Tibial nerve (tissue), 4 donors: ENCODE measurements at regions not wholly inside any gene's neighbourhood (a gene's known extent, or its start where the extent isn't known, plus 50 kb on each side); places are given as distances from the start of the nearest gene placed in this dataset.
"Not testable (repeated sequence)": the region's sequence is repeated elsewhere in the genome, so short reads cannot be mapped to it uniquely, and the experiment has no call there.

ENCODE experiments used
- DNase-seq, 2 donors: peaks; one replicate each; pipeline ENCODE4 v3.0.0-alpha.2; 2019; ENCODE audit warnings: low spot score in 2 of 2
- H3K27ac ChIP-seq, 4 donors: fragments of 200-600 bp; sonication (generic) in 3 of 4; one replicate each; pipeline ENCODE4 v1.5.1; 2017 to 2019; ENCODE audit warnings: mild to moderate bottlenecking in 1 of 4
- H3K27me3 ChIP-seq, 2 donors: fragments of 200-600 bp; sonication (generic) in 1 of 2; one replicate each; pipeline versions ENCODE4 v1.5.1 to v1.6.0; 2017 to 2019
- H3K36me3 ChIP-seq, 3 donors: fragments of 200-600 bp; sonication (generic); one replicate each; pipeline ENCODE4 v1.5.1; 2018 to 2019
- H3K4me1 ChIP-seq, 4 donors: fragments of 200-600 bp; sonication (generic) in 3 of 4; one replicate each; pipeline ENCODE4 v1.5.1; 2017 to 2019
- H3K4me3 ChIP-seq, 4 donors: fragments of 200-600 bp; sonication (generic) in 3 of 4; one replicate each; pipeline ENCODE4 v1.5.1; 2017 to 2019; ENCODE audit warnings: mild to moderate bottlenecking in 1 of 4, moderate library complexity in 1 of 4
- H3K9me3 ChIP-seq, 4 donors: fragments of 200-600 bp; sonication (generic) in 3 of 4; one replicate each; pipeline ENCODE4 v1.5.1; 2017 to 2019
- CTCF ChIP-seq, 5 experiments: fragments of 200-600 bp in 3 of 5; fragments of 450-650 bp in 2 of 5; sonication (generic) in 3 of 5; IDR thresholded peaks; one replicate each; pipeline ENCODE4 v1.5.1; 2016 to 2019; ENCODE audit warnings: antibody characterized with exemption in 5 of 5, mild to moderate bottlenecking in 3 of 5, moderate library complexity in 2 of 5
- EP300 ChIP-seq, 2 donors: sonication (generic); formaldehyde crosslinking; IDR thresholded peaks; one replicate each; pipeline ENCODE4 v1.6.1; 2017; ENCODE audit warnings: antibody characterized with exemption in 2 of 2, mild to moderate bottlenecking in 1 of 2
- POLR2A ChIP-seq, 2 donors: fragments of 450-650 bp; IDR thresholded peaks; one replicate each; pipeline ENCODE4 v1.6.1; 2017; ENCODE audit warnings: antibody characterized with exemption in 2 of 2, mild to moderate bottlenecking in 2 of 2, moderate library complexity in 2 of 2
- WGBS, 2 donors: methylation state at CpG; one replicate each; pipeline ENCODE4 v1.1.5; 2018; 5-methylcytosine and 5-hydroxymethylcytosine counted together

GRCh38 chr10:34017281-34017680 is 682.8 kb upstream of the NRP1 start:
- H3K36me3 ChIP-seq = no peaks in the 10 kb centered on the region
- no peaks in the 10 kb centered on the region for H3K27me3 ChIP-seq
- no peak for DNase-seq
- TF ChIP-seq EP300 (IDR thresholded peaks at IDR 0.05) (no peak), CTCF (IDR thresholded peaks at IDR 0.05) (no peak), POLR2A (IDR thresholded peaks at IDR 0.05) (no peak)
- no peak overlapping the region for H3K4me3 ChIP-seq
- WGBS, 2 donors = 58 to 67% methylated on average over 1 of the region's 1 CpG
- no peaks in the 10 kb centered on the region for H3K4me1 ChIP-seq
- H3K9me3 ChIP-seq = no peaks in the 10 kb centered on the region
- H3K27ac ChIP-seq = no peak overlapping the region

GRCh38 chr10:34016576-34016975 is 682.1 kb upstream of the NRP1 start:
- no peak for TF ChIP-seq EP300 (IDR thresholded peaks at IDR 0.05)
- no peak for TF ChIP-seq CTCF (IDR thresholded peaks at IDR 0.05)
- TF ChIP-seq POLR2A (IDR thresholded peaks at IDR 0.05) = no peak
- Histone ChIP-seq H3K4me3 (no peak overlapping the region), H3K27ac (no peak overlapping the region), H3K9me3 (no peaks in the 10 kb centered on the region), H3K27me3 (no peaks in the 10 kb centered on the region), H3K36me3 (no peaks in the 10 kb centered on the region), H3K4me1 (no peaks in the 10 kb centered on the region)
- DNase-seq = no peak
- WGBS, 2 donors = 64 to 73% methylated on average over 2 of the region's 2 CpGs

GRCh38 chr10:34015700-34016099 is 681.2 kb upstream of the NRP1 start:
- H3K4me1 ChIP-seq = no peaks in the 10 kb centered on the region
- no peaks in the 10 kb centered on the region for H3K27me3 ChIP-seq
- no peak overlapping the region for H3K4me3 ChIP-seq
- no peak for DNase-seq
- no peaks in the 10 kb centered on the region for H3K9me3 ChIP-seq
- H3K36me3 ChIP-seq = no peaks in the 10 kb centered on the region
- TF ChIP-seq POLR2A (IDR thresholded peaks at IDR 0.05) = no peak
- TF ChIP-seq EP300 (IDR thresholded peaks at IDR 0.05) = no peak
- TF ChIP-seq CTCF (IDR thresholded peaks at IDR 0.05) = no peak
- WGBS, 2 donors = 94 to 100% methylated on average over 2 of the region's 2 CpGs
- H3K27ac ChIP-seq = no peak overlapping the region

GRCh38 chr10:34013235-34013634 is 678.8 kb upstream of the NRP1 start:
- H3K4me3 ChIP-seq = no peak overlapping the region
- no peak for DNase-seq
- 91 to 94% methylated on average over 2 of the region's 2 CpGs for WGBS, 2 donors
- H3K36me3 ChIP-seq = no peaks in the 10 kb centered on the region
- TF ChIP-seq CTCF (IDR thresholded peaks at IDR 0.05) = no peak
- TF ChIP-seq POLR2A (IDR thresholded peaks at IDR 0.05) = no peak
- no peak for TF ChIP-seq EP300 (IDR thresholded peaks at IDR 0.05)
- H3K9me3 ChIP-seq = no peaks in the 10 kb centered on the region
- no peaks in the 10 kb centered on the region for H3K27me3 ChIP-seq
- H3K27ac ChIP-seq = no peak overlapping the region
- no peaks in the 10 kb centered on the region for H3K4me1 ChIP-seq

- Histone ChIP-seq H3K27ac (no peak overlapping the region), H3K4me3 (no peak overlapping the region), H3K9me3 (no peaks in the 10 kb centered on the region), H3K36me3 (no peaks in the 10 kb centered on the region), H3K27me3 (no peaks in the 10 kb centered on the region), H3K4me1 (no peaks in the 10 kb centered on the region)
- no peak for DNase-seq
- TF ChIP-seq POLR2A (IDR thresholded peaks at IDR 0.05) (no peak), EP300 (IDR thresholded peaks at IDR 0.05) (no peak), CTCF (IDR thresholded peaks at IDR 0.05) (no peak)
- 80 to 85% methylated on average over 2 of the region's 2 CpGs for WGBS, 2 donors
These were observed 676.4 kb upstream of the NRP1 start for GRCh38 chr10:34010891-34011290.

GRCh38 chr10:34010228-34010627 is 675.8 kb upstream of the NRP1 start:
- not testable (repeated sequence) for H3K9me3 ChIP-seq, DNase-seq, H3K4me1 ChIP-seq, H3K4me3 ChIP-seq, H3K27ac ChIP-seq, H3K27me3 ChIP-seq, H3K36me3 ChIP-seq
- WGBS, 2 donors = 86 to 89% methylated on average over 1 of the region's 1 CpG
